SU-DHL-6 (cell line): ENCODE measurements at regions not wholly inside any gene's neighbourhood (a gene's known extent, or its start where the extent isn't known, plus 50 kb on each side); places are given as distances from the start of the nearest gene placed in this dataset.

ENCODE experiments used
- H2AFZ ChIP-seq: fragments of 200-600 bp; sonication (generic); 2 replicates; pipeline ENCODE4 v1.6.1; 2014; ENCODE audit warnings: low read depth, mild to moderate bottlenecking, moderate library complexity, mixed read lengths, antibody characterized with exemption, low read length; ENCODE audit not compliant: severe bottlenecking
- H3F3A ChIP-seq: fragments of 200-600 bp; shearing (Covaris generic); 2 replicates; pipeline ENCODE4 v1.6.0; 2016; ENCODE audit warnings: antibody characterized with exemption, mild to moderate bottlenecking; ENCODE audit not compliant: insufficient read depth
- H3K27ac ChIP-seq: fragments of 200-600 bp; sonication (generic); 2 replicates; pipeline ENCODE4 v1.5.1; 2016; ENCODE audit warnings: low read depth, mild to moderate bottlenecking, low read length, moderate library complexity, mixed read lengths
- H3K27me3 ChIP-seq: fragments of 200-600 bp; sonication (generic), shearing (Covaris generic); 2 replicates; pipeline ENCODE4 v1.6.0; 2014; ENCODE audit warnings: mild to moderate bottlenecking, low read length
- H3K36me3 ChIP-seq: fragments of 200-600 bp; sonication (generic); 2 replicates; pipeline ENCODE4 v1.6.1; 2014; ENCODE audit warnings: mild to moderate bottlenecking, low read length, mixed read lengths
- H3K4me2 ChIP-seq: fragments of 300-600, 200-600 bp; shearing (Covaris generic), sonication (generic); 2 replicates; pipeline ENCODE4 v1.6.0; 2014; ENCODE audit warnings: low read length, low read depth, mild to moderate bottlenecking; ENCODE audit not compliant: poor library complexity, severe bottlenecking
- H3K4me3 ChIP-seq: fragments of 200-600 bp; sonication (generic); 2 replicates; pipeline ENCODE4 v1.5.1; 2014; ENCODE audit warnings: antibody characterized with exemption, low read length, mild to moderate bottlenecking, mixed read lengths; ENCODE audit not compliant: insufficient read depth, poor library complexity, severe bottlenecking
- H3K79me2 ChIP-seq: fragments of 200-600 bp; sonication (generic); 2 replicates; pipeline ENCODE4 v1.6.1; 2014; ENCODE audit warnings: mild to moderate bottlenecking, low read length, moderate library complexity; ENCODE audit not compliant: insufficient read depth
- H3K9ac ChIP-seq: fragments of 200-600 bp; sonication (generic); 2 replicates; pipeline ENCODE4 v1.7.0; 2014; ENCODE audit warnings: mild to moderate bottlenecking, low read length
- H3K9me2 ChIP-seq: fragments of 200-600 bp; sonication (generic); replicated peaks from 2 replicates; pipeline ENCODE4 v1.6.1; 2014; ENCODE audit warnings: low read length; ENCODE audit not compliant: insufficient read depth
- H3K9me3 ChIP-seq: fragments of 200-600 bp; sonication (generic); 2 replicates; pipeline ENCODE4 v1.6.1; 2014; ENCODE audit warnings: low read length, mixed read lengths; ENCODE audit not compliant: insufficient read depth
- H4K20me1 ChIP-seq: fragments of 200-600 bp; sonication (generic); 2 replicates; pipeline ENCODE4 v1.6.1; 2014; ENCODE audit warnings: low read depth, mild to moderate bottlenecking, antibody characterized with exemption, low read length, moderate library complexity, mixed read lengths
- EZH2phosphoT487 ChIP-seq: fragments of 200-600 bp; sonication (generic), shearing (Covaris generic); conservative IDR thresholded peaks from 2 replicates; pipeline ENCODE4 v1.6.1; 2018; ENCODE audit warnings: mild to moderate bottlenecking, antibody characterized with exemption, low read length, moderate library complexity, mixed read lengths
- TF ChIP-seq, protein P1 (sequence below): fragments of 200-600 bp; sonication (generic); IDR thresholded peaks from one replicate; pipeline ENCODE4 v1.5.1; 2017; ENCODE audit warnings: antibody characterized with exemption, mild to moderate bottlenecking, low read length, moderate library complexity; ENCODE audit not compliant: insufficient read depth, poor library complexity, severe bottlenecking

DNA sequence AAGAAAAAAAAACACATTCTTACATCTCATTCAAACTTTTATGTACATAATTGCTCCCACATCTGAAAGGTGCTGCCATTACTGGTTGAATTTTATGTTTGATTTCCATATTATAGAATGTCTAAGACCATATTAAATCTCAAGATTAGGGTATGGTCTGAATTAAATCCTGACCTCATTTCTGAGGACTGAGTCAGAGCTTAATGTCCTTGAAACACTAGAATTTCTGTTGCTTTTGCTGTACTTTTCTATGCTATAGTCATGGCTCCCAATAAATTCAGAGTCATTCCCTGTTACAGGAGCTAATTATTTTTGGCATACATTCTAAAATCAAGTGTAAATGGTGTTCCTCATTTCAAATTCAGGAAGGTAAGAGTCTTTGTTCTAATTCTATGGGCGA lies 285.3 kb upstream of the MANEA start:
- Histone ChIP-seq H3K36me3 (no peaks in the 10 kb centered on the region), H3K27ac (no peak overlapping the region), H3K27me3 (no peaks in the 10 kb centered on the region), H3K4me3 (no peak overlapping the region), H3K9me3 (no peaks in the 10 kb centered on the region), H3K4me2 (no peak overlapping the region), H3F3A (no peaks in the 10 kb centered on the region), H3K79me2 (no peaks in the 10 kb centered on the region), H4K20me1 (no peaks in the 10 kb centered on the region), H2AFZ (no peak overlapping the region), H3K9me2 (no peaks in the 10 kb centered on the region), H3K9ac (no peak overlapping the region)
- TF ChIP-seq EZH2phosphoT487: no peak
- TF ChIP-seq, protein P1, sequence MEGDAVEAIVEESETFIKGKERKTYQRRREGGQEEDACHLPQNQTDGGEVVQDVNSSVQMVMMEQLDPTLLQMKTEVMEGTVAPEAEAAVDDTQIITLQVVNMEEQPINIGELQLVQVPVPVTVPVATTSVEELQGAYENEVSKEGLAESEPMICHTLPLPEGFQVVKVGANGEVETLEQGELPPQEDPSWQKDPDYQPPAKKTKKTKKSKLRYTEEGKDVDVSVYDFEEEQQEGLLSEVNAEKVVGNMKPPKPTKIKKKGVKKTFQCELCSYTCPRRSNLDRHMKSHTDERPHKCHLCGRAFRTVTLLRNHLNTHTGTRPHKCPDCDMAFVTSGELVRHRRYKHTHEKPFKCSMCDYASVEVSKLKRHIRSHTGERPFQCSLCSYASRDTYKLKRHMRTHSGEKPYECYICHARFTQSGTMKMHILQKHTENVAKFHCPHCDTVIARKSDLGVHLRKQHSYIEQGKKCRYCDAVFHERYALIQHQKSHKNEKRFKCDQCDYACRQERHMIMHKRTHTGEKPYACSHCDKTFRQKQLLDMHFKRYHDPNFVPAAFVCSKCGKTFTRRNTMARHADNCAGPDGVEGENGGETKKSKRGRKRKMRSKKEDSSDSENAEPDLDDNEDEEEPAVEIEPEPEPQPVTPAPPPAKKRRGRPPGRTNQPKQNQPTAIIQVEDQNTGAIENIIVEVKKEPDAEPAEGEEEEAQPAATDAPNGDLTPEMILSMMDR: no peak

DNA sequence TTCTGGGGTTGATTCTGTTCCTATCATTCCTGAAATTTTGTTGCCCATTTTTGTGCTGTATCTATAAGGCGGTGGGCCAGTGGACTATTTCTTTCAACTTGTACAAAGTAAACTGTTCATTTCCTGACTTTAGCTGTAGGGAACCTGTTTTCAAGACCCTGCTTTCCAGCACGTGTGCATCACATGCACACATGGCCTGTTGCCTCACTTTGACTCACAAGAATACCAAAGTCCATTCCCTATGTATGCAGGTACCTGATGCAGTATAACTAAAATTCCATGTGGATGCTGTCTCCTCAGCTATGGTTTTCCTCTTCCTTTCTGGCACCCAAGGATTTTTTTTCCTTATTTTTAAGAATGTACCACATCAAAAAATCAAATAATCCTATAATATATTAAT lies 284.1 kb upstream of the MANEA start:
- Histone ChIP-seq H3K27me3 (no peaks in the 10 kb centered on the region), H3K9ac (no peak overlapping the region), H3K27ac (no peak overlapping the region), H4K20me1 (no peaks in the 10 kb centered on the region), H3K9me2 (no peaks in the 10 kb centered on the region), H3K4me3 (no peak overlapping the region), H3K4me2 (no peak overlapping the region), H3K36me3 (no peaks in the 10 kb centered on the region), H3F3A (no peaks in the 10 kb centered on the region), H3K9me3 (no peaks in the 10 kb centered on the region), H3K79me2 (no peaks in the 10 kb centered on the region), H2AFZ (no peak overlapping the region)
- TF ChIP-seq, protein P1: no peak
- no peak for TF ChIP-seq EZH2phosphoT487

DNA sequence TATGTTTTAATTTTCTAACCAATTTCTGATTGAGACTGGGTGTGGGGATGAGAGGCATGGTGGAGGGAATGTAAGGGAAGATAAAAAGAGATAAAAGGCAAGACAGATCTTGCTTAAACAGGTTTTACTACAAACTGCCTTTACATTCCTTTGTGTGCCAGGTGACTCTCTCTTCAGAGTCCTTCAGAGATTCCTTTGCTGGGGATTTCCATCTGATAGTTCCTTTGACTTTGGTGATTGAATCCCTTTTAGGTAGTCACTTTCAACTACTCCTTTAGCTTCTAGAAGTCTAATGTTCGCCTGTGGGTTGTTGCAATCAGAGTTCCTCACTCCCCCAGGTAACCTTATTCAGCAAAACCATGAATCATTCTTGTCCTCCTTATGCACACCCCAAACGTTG lies 283.3 kb upstream of the MANEA start:
- Histone ChIP-seq H3K9ac (no peak overlapping the region), H3K9me3 (no peaks in the 10 kb centered on the region), H3K9me2 (no peaks in the 10 kb centered on the region), H3K79me2 (no peaks in the 10 kb centered on the region), H3K36me3 (no peaks in the 10 kb centered on the region), H4K20me1 (no peaks in the 10 kb centered on the region), H3F3A (no peaks in the 10 kb centered on the region), H2AFZ (no peak overlapping the region), H3K4me3 (no peak overlapping the region), H3K27me3 (no peaks in the 10 kb centered on the region), H3K4me2 (no peak overlapping the region), H3K27ac (no peak overlapping the region)
- TF ChIP-seq EZH2phosphoT487: no peak
- TF ChIP-seq, protein P1: no peak

DNA sequence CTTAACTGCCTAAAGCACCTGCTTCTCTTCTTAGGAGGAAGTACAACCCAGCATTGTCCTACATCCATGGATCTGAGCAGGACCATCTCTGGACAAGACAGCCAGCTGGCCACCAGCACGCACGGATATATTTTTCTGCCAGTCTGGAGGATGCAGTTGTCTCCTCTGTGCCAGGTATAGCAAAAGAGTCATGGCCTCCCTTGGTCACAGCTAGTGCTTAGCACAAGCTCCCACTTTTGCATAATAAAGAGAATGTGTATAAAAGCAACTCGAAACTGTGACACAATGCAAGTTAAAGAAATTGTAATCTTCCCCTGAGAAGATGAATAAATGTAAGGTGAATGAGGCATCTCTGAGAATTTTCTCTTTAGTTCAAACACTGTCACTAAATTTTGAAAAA lies 267.8 kb upstream of the MANEA start:
- Histone ChIP-seq H3K36me3 (no peaks in the 10 kb centered on the region), H3K9ac (no peak overlapping the region), H3F3A (no peaks in the 10 kb centered on the region), H3K4me3 (no peak overlapping the region), H3K27ac (no peak overlapping the region), H3K9me2 (no peaks in the 10 kb centered on the region), H3K27me3 (no peaks in the 10 kb centered on the region), H2AFZ (no peak overlapping the region), H3K9me3 (no peaks in the 10 kb centered on the region), H4K20me1 (no peaks in the 10 kb centered on the region), H3K4me2 (no peak overlapping the region), H3K79me2 (no peaks in the 10 kb centered on the region)
- no peak for TF ChIP-seq EZH2phosphoT487
- TF ChIP-seq, protein P1: no peak
